ENCODE measurements at regions not wholly inside any gene's neighbourhood (a gene's known extent, or its start where the extent isn't known, plus 50 kb on each side); places are given as distances from the start of the nearest gene placed in this dataset.

DNA sequence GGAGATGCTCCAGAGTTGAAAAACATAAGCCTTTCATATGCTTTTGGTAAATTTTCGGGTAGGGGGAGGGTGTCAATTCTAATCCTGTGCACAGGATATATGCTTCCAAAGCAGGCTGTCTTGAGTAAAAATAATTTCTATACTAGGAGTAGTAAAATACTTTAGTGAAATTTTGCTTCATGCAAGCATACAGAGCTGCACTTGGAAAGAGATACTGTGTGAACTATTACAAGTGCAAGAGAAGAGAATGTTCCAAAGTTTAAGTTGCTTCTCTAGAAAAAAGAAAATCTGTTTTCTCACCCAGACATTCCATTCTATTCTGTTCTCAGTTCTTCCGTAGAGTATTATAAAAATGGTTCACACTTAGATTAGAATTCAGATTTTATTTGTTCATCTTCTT is 324.6 kb upstream of the AADAT start:
- no peak for TF ChIP-seq CTCF (IDR thresholded peaks at IDR 0.05; ENCODE audit: extremely low read depth, low read depth, low read length)
- no peak overlapping the region for H3K4me2 ChIP-seq (ENCODE audit: insufficient read depth, low read length)
- no peaks in the 10 kb centered on the region for H4K20me1 ChIP-seq (ENCODE audit: insufficient read depth, low read length)
- H2AFZ ChIP-seq (ENCODE audit: low read length) = no peak overlapping the region
- no peaks in the 10 kb centered on the region for H3K9me3 ChIP-seq (ENCODE audit: low read depth, low read length)
- no peaks in the 10 kb centered on the region for H3K27me3 ChIP-seq (ENCODE audit: insufficient read depth, low read length)
- no peaks in the 10 kb centered on the region for H3K36me3 ChIP-seq (ENCODE audit: insufficient read depth, low read length)
- H3K27ac ChIP-seq (ENCODE audit: low read depth, low read length) = no peak overlapping the region
- H3K79me2 ChIP-seq (ENCODE audit: insufficient read depth, low read length) = no peaks in the 10 kb centered on the region
- H3K4me1 ChIP-seq (ENCODE audit: insufficient read depth, low read length) = no peaks in the 10 kb centered on the region
- H3K4me3 ChIP-seq (ENCODE audit: insufficient read depth, low read length) = no peak overlapping the region
- no peak for DNase-seq (ENCODE audit: insufficient read length, low spot score, missing footprints)

DNA sequence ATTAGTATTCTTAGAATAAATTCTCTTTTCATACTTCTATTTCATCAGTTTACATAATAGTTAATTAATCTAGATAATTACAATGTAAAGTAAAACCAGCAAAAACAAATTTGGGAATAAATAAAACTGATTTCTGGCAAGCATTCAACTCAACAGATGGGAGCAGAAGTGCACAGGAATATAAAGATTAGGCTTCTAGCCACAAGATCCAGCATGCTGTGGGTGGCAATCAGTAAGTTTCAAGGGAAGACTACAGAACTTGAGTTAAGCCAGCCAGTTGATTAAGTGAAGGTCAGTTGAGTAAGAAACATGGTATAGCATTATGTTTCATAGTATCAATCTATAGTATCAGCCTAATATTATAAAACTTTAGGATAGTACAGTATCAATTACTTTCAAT is 324.2 kb upstream of the AADAT start:
- H3K36me3 ChIP-seq (ENCODE audit: insufficient read depth, low read length) = no peaks in the 10 kb centered on the region
- no peaks in the 10 kb centered on the region for H3K79me2 ChIP-seq (ENCODE audit: insufficient read depth, low read length)
- TF ChIP-seq CTCF (IDR thresholded peaks at IDR 0.05; ENCODE audit: extremely low read depth, low read depth, low read length) = no peak
- H2AFZ ChIP-seq (ENCODE audit: low read length) = no peak overlapping the region
- DNase-seq (ENCODE audit: insufficient read length, low spot score, missing footprints) = no peak
- no peak overlapping the region for H3K27ac ChIP-seq (ENCODE audit: low read depth, low read length)
- H3K4me1 ChIP-seq (ENCODE audit: insufficient read depth, low read length) = no peaks in the 10 kb centered on the region
- H4K20me1 ChIP-seq (ENCODE audit: insufficient read depth, low read length) = no peaks in the 10 kb centered on the region
- no peak overlapping the region for H3K4me3 ChIP-seq (ENCODE audit: insufficient read depth, low read length)
- no peaks in the 10 kb centered on the region for H3K27me3 ChIP-seq (ENCODE audit: insufficient read depth, low read length)
- H3K9me3 ChIP-seq (ENCODE audit: low read depth, low read length) = no peaks in the 10 kb centered on the region
- no peak overlapping the region for H3K4me2 ChIP-seq (ENCODE audit: insufficient read depth, low read length)

DNA sequence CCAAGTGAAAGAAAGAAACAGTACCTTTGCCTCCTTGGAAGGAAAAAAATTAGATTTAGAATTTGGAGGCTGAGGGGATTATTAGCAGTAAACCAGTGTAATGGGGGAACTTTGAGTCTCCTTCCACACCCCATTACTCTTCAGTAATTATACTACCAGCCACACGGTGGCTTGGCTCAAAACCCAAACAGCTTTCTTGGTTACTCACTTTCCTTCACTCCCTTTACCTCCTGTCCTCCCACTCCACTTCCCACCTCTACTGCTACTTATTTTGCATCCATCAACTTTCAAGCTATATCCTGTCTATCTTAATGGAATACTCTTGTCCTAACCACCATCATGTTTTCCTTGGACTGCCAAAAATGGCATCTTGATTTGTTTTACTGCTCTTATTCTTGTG is 310.6 kb upstream of the AADAT start:
- Histone ChIP-seq H3K4me3 (ENCODE audit: insufficient read depth, low read length) (no peak overlapping the region), H3K9me3 (ENCODE audit: low read depth, low read length) (no peaks in the 10 kb centered on the region), H3K4me1 (ENCODE audit: insufficient read depth, low read length) (no peaks in the 10 kb centered on the region), H3K79me2 (ENCODE audit: insufficient read depth, low read length) (no peaks in the 10 kb centered on the region), H3K27ac (ENCODE audit: low read depth, low read length) (no peak overlapping the region), H3K4me2 (ENCODE audit: insufficient read depth, low read length) (no peak overlapping the region), H3K27me3 (ENCODE audit: insufficient read depth, low read length) (no peaks in the 10 kb centered on the region), H2AFZ (ENCODE audit: low read length) (no peak overlapping the region), H3K36me3 (ENCODE audit: insufficient read depth, low read length) (no peaks in the 10 kb centered on the region), H4K20me1 (ENCODE audit: insufficient read depth, low read length) (no peaks in the 10 kb centered on the region)
- DNase-seq (ENCODE audit: insufficient read length, low spot score, missing footprints) = peak; percentile 8
- no peak for TF ChIP-seq CTCF (IDR thresholded peaks at IDR 0.05; ENCODE audit: extremely low read depth, low read depth, low read length)

DNA sequence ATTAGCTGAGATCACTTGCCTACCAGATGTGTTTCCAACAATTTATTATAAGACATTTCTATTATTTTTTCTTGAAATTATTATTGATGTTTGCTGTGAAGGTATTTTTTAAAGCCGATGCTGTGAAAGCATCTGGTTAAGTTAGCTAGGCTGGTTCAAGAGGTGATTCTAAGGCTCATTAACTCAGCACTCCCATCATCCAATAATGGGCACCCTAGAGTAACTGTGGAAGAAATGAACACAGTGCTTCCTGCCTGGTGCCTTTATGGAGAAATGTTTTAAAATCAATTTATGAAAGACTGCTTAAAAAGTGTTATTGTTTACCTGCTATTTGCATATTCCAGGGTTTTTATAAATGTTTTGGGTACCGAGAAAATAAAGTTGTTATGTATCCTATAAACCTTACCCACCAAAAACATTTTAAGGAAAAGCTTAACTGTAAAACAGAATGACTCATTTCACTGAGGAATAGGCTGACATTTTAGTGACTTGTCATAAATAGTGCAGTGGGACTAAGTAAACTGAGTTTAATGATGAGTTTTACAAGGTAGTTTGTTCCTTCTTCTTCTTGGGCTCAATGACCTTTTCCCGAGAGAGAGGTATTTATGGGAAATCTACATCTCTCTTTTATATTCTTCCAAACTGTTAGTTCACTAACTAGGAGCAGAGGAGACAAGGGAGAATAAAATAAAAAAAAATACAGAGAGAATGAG is 310.0 kb upstream of the AADAT start:
- no peak overlapping the region for H3K4me2 ChIP-seq (ENCODE audit: insufficient read depth, low read length)
- DNase-seq (ENCODE audit: insufficient read length, low spot score, missing footprints) = no peak
- H3K36me3 ChIP-seq (ENCODE audit: insufficient read depth, low read length) = no peaks in the 10 kb centered on the region
- H2AFZ ChIP-seq (ENCODE audit: low read length) = no peak overlapping the region
- H3K27ac ChIP-seq (ENCODE audit: low read depth, low read length) = no peak overlapping the region
- no peak overlapping the region for H3K4me3 ChIP-seq (ENCODE audit: insufficient read depth, low read length)
- H4K20me1 ChIP-seq (ENCODE audit: insufficient read depth, low read length) = no peaks in the 10 kb centered on the region
- H3K27me3 ChIP-seq (ENCODE audit: insufficient read depth, low read length) = no peaks in the 10 kb centered on the region
- no peak for TF ChIP-seq CTCF (IDR thresholded peaks at IDR 0.05; ENCODE audit: extremely low read depth, low read depth, low read length)
- no peaks in the 10 kb centered on the region for H3K79me2 ChIP-seq (ENCODE audit: insufficient read depth, low read length)
- no peaks in the 10 kb centered on the region for H3K4me1 ChIP-seq (ENCODE audit: insufficient read depth, low read length)
- no peaks in the 10 kb centered on the region for H3K9me3 ChIP-seq (ENCODE audit: low read depth, low read length)

All from osteoblast (primary cell).